ENCODE measurements at regions not wholly inside any gene's neighbourhood (a gene's known extent, or its start where the extent isn't known, plus 50 kb on each side); places are given as distances from the start of the nearest gene placed in this dataset.

DNA sequence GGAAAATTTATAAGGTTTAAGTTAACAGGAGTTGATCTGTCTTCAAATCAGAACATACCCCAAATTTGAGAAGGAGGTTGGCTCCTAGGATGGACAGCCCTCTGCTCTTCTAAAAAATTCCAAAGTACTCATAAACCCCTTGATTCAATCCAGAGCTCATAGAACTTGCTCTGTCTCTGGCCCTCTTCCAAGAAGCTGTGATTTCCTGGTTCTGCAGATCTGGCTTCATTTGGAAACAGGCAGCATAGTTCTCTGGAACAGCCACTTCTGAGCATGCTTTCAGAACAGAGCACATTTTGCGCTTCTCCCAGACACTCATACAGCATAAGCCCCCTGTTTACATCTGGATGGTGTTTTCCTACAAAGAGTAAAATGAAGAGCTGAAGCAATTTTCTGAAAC is 96.7 kb downstream of the KBTBD8 start:
- TF ChIP-seq POLR2AphosphoS5 (IDR thresholded peaks at IDR 0.05) (no peak), POLR2A (IDR thresholded peaks at IDR 0.05) (no peak), EP300 (IDR thresholded peaks at IDR 0.05; ENCODE audit: low read depth) (no peak)
- TF ChIP-seq, protein P1, sequence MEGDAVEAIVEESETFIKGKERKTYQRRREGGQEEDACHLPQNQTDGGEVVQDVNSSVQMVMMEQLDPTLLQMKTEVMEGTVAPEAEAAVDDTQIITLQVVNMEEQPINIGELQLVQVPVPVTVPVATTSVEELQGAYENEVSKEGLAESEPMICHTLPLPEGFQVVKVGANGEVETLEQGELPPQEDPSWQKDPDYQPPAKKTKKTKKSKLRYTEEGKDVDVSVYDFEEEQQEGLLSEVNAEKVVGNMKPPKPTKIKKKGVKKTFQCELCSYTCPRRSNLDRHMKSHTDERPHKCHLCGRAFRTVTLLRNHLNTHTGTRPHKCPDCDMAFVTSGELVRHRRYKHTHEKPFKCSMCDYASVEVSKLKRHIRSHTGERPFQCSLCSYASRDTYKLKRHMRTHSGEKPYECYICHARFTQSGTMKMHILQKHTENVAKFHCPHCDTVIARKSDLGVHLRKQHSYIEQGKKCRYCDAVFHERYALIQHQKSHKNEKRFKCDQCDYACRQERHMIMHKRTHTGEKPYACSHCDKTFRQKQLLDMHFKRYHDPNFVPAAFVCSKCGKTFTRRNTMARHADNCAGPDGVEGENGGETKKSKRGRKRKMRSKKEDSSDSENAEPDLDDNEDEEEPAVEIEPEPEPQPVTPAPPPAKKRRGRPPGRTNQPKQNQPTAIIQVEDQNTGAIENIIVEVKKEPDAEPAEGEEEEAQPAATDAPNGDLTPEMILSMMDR (IDR thresholded peaks at IDR 0.05), result no peak

Data from transverse colon (tissue), 4 donors.